GM12873 (cell line): ENCODE measurements at regions not wholly inside any gene's neighbourhood (a gene's known extent, or its start where the extent isn't known, plus 50 kb on each side); places are given as distances from the start of the nearest gene placed in this dataset.

ENCODE experiments used
- TF ChIP-seq, protein P1 (sequence below): IDR thresholded peaks from 2 replicates; pipeline ENCODE4 v1.5.1; 2012; ENCODE audit warnings: low read depth, mild to moderate bottlenecking, moderate library complexity, low read length, control low read depth; ENCODE audit not compliant: insufficient read depth; ENCODE audit errors: missing control alignments

DNA sequence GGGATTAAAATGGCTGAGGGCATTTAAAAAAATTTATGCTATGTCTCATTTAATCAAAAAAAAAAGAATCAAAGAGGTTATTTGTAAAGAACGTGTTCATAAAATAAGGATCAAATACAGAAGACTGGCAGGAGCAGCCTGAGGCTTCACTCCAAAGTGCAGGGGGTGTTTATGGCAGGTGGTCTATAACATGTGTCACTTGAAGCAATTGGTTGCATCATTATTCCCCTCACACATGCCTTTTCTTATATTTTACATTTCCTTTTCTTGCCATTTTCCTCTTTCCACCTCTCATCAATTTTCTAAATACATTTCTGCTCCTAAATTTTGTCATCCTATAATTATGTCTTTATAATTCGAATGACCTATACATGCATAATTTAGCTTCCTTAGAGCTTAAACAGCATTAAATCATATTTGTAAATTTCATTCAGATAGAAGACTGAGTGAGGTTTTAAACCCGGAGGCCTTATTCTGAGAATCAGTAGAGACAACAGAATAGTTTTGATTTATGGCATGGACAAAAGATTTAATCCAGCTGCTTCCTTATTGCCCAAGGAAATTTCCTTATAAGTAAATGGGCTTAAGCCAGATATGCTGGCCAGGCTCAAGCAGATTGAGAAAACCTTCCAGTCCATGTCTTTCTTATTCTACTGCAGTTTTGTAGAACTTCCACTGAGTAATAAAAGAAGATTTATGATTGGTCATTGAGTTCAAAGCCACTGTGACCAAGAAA, 322.8 kb downstream of the TGFB2 start:
- TF ChIP-seq, protein P1, sequence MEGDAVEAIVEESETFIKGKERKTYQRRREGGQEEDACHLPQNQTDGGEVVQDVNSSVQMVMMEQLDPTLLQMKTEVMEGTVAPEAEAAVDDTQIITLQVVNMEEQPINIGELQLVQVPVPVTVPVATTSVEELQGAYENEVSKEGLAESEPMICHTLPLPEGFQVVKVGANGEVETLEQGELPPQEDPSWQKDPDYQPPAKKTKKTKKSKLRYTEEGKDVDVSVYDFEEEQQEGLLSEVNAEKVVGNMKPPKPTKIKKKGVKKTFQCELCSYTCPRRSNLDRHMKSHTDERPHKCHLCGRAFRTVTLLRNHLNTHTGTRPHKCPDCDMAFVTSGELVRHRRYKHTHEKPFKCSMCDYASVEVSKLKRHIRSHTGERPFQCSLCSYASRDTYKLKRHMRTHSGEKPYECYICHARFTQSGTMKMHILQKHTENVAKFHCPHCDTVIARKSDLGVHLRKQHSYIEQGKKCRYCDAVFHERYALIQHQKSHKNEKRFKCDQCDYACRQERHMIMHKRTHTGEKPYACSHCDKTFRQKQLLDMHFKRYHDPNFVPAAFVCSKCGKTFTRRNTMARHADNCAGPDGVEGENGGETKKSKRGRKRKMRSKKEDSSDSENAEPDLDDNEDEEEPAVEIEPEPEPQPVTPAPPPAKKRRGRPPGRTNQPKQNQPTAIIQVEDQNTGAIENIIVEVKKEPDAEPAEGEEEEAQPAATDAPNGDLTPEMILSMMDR: no peak

DNA sequence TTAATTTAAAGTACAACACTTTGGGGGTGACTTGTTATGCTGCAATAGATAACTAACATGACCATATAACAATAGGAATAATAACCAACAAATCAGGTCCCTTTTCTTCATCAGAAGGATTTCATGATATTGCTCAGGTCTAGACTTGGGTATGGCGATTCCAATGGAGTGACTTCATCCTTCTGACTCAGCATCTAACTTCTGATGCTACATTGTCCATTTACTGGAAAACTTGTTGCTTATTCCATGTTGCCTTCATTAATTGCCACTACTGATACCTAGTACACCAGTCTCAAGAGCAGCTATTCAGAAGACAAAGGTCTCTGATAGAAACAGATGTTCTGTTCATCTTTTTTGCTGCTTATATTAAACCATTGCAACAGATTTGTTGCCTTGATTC, 324.3 kb downstream of the TGFB2 start:
- TF ChIP-seq, protein P1: no peak

DNA sequence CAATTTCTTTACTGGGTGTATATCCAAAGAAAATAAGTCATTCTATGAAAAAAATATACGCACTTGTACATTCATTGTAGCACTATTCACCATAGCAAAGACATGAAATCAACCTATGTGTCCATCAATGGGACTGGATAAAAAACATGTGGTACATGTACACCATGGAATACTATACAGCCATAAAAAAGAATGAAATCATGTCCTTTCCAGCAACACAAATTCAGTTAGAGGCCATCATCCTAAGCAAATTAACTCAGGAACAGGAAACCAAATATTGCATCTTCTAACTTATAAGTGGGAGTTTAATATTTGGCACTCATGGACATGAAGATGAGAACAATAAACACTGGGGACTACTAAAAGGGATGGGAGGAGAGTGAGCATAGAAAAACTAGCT, 325.7 kb downstream of the TGFB2 start:
- TF ChIP-seq, protein P1: no peak

DNA sequence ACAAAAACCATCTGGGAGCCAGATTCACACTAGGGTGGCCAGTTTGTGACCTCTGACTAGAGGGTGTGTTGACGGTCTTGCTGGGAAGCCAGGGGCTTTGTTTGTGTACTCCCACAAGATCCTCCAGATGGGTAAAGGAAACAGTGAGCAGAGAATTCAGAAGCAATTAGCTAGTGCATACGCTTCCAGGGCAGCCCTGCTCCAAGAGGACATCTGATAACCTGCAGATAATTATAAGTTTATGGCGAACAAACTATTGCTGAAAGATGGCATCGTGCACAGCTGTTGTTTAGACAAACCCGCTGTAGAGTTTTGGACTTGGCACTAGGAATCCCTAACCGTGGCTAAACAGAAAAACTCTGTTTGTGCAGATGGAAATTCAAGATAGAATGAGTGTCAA, 326.4 kb downstream of the TGFB2 start:
- TF ChIP-seq, protein P1: no peak

DNA sequence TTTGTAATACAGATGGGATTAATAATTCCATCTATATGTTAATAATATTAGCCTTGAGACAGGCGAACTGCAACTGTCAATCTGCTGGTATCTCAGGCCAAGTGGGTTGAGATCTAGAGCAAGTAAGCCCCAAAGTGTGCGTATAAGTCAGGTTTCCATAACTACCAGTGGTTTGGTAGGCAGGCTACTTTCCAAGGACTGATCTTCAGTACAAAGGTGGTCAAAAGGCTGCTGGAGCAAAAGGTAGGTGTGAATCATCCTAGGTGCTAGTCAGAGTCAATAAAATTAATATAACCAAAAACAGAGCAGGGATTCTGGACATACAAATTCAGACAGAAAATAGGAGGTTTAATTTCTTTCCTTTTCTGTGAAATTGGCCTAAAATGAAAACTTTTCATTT, 328.0 kb downstream of the TGFB2 start:
- TF ChIP-seq, protein P1: no peak

DNA sequence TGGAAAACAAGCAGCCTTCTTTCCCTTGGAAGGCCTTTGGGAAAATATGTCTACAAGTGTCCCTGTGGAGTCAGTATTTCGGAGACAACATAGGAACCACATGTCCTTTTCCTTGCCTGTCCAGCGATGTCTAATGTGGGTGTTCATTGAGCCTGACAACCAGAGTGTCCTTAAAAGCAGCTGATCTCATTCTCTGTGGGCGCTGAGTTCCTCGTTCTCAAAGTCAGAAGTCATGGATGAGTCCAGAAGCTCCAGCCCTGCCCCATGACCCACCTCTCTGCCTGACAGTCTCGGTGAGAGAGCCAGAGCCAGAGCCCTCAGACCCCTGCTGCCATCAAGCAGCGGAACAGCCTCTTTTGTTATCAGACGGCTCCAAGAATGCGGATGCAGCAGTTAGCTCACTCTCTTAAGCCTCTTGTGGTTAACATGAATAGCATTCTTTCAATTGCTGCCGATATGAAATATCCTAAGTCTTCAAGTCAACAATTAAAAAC, 329.2 kb downstream of the TGFB2 start:
- TF ChIP-seq, protein P1: no peak

DNA sequence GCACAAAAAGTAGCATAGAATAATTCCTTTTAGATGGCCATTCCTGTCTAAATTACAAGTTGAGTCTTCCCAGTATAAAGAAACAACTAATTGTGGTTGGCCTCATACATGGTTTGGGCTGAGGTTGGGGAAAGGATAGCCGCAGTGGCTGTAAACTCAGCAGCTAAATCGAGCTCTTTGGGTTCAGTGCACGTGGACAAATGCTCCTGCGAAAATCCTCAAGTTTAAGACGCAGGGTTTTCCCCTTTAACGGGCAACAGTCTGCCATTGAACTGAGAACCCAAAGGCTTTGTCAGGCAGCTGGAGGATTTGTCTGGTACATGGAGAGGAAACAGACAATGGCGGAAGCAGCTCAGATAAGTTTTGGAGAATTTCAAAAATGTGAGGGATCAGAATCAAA, 331.9 kb downstream of the TGFB2 start:
- TF ChIP-seq, protein P1: no peak

DNA sequence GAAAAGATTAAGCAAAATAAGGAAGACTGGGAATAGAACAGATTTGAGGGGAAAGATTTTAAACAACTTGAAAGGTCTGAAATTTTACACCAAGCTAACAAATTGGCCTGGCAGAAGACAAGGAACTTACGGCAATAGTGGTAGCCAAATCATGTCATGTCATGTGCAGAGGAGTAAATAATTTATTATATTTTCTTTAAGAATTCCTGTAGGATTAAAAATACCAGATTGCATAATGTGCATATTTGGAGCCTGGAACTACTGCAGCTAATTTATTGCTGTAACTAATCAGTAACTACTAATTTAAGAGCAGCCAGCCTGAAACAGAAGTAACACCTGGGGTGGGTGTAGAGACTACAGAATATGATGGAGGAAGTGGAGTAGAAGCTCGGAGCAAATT, 334.3 kb downstream of the TGFB2 start:
- TF ChIP-seq, protein P1: no peak
